ENCODE measurements at regions not wholly inside any gene's neighbourhood (a gene's known extent, or its start where the extent isn't known, plus 50 kb on each side); places are given as distances from the start of the nearest gene placed in this dataset.

DNA sequence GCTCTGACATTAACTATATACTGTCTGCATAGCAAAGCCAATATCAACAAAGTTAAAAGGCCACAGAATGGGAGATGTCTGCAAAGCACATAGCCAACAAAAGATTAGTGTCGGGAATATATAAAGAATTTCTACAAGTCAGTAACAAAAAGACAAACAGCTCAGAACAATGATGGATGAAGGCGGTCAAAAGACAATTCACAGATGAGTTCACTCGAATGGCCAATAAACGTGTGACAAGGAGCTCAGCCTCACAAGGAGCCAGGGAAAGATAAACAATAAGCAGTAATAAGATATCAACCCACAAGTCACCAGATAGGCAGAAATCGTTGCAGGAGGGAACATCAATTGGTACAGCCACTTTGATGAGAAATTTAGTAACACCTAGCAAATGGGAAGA is 106.0 kb upstream of the ISX start:
- no peak for DNase-seq (ENCODE audit: extremely low read depth, low read depth)
- H3K4me3 ChIP-seq (replicated peaks; ENCODE audit: low read depth, low read length) = no peak overlapping the region
- TF ChIP-seq, protein P1, sequence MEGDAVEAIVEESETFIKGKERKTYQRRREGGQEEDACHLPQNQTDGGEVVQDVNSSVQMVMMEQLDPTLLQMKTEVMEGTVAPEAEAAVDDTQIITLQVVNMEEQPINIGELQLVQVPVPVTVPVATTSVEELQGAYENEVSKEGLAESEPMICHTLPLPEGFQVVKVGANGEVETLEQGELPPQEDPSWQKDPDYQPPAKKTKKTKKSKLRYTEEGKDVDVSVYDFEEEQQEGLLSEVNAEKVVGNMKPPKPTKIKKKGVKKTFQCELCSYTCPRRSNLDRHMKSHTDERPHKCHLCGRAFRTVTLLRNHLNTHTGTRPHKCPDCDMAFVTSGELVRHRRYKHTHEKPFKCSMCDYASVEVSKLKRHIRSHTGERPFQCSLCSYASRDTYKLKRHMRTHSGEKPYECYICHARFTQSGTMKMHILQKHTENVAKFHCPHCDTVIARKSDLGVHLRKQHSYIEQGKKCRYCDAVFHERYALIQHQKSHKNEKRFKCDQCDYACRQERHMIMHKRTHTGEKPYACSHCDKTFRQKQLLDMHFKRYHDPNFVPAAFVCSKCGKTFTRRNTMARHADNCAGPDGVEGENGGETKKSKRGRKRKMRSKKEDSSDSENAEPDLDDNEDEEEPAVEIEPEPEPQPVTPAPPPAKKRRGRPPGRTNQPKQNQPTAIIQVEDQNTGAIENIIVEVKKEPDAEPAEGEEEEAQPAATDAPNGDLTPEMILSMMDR (IDR thresholded peaks at IDR 0.05; ENCODE audit: low read depth, low read length, missing control alignments) = no peak

DNA sequence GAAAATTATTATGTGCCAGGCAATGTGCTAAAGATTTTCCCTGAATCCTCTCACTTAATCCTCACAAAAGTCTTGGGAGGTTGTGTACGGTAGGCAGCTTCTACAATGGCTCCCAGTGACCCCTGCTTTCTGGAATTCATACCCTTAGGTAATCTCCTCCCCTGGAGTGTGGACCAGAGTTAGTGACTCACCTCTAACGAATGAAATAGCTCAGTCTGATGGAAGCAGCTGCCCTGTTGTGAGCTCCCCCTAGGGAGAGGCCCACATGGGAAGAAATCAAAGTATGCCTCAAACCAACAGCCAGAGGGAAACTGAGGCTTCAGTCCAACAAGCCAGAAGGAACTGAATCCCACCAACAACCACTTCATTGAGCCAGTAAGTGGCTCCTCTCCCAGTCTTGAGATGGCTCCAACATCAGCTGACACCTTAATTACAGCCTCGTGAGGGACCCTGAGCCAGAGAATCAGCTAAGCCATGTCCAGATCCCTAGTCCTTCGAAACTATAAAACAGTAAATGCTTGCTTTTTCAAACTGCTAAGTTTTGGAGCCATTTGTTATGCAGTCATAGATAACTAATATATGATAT is 98.9 kb upstream of the ISX start:
- no peak for DNase-seq (ENCODE audit: extremely low read depth, low read depth)
- TF ChIP-seq, protein P1 (IDR thresholded peaks at IDR 0.05; ENCODE audit: low read depth, low read length, missing control alignments) = no peak
- no peak overlapping the region for H3K4me3 ChIP-seq (replicated peaks; ENCODE audit: low read depth, low read length)

DNA sequence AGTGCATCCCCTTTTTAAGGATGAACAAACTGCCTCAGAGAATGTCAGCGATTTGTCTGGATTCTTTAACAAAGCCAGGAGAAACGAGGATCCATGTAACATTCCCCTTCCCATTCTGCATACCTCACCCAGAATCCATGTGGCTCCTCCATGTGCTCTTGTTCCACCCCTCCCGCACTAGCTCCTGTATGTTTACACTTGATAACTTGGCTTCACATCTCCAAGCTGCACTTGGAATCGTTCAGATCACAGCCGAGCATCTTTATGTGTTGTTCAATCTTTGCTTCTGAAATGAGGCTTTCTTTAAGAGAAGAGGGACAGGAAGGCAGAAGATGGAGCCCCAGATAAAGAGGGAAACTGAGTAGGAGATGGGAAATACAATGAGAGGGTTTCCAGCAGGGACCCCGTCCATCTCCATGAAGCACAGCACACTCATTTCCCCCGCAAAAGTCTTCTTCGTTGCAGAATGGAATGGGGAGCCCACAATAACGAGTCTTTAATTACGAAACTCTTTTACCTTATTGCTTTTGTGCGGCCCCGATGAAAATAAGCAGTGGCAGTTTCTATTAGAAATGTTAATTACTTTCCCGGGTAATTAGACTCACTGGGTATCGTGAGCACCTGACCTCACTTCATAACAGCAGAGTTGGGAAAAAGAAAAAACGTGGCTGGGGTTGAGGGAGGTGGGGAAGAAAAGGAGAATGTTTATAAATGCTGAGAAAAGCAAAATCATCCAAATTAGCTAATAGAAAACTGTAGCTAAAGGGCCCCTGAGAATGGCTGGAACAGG is 96.8 kb upstream of the ISX start:
- H3K4me3 ChIP-seq (replicated peaks; ENCODE audit: low read depth, low read length) = no peak overlapping the region
- TF ChIP-seq, protein P1 (IDR thresholded peaks at IDR 0.05; ENCODE audit: low read depth, low read length, missing control alignments) = no peak
- DNase-seq (ENCODE audit: extremely low read depth, low read depth) = no peak

DNA sequence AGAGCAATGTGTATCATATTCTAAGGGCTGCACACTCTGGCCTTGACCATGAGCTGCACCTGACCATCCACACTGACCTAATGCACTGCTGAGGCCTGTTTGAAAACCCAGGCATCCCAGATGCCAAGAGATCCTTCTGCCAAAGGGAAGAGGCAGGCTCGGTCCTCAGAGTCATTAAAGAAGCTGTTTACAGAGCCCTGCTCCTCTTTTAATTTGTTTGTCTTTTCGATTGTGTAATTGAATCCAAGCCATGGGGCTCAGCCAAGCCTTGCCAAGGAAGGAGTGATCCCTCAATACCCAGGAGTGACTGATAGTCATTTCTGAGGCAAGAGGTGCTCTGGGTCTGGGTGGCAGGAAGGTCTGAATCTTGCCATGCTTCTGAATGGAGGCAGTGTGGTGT is 94.5 kb upstream of the ISX start:
- TF ChIP-seq, protein P1 (IDR thresholded peaks at IDR 0.05; ENCODE audit: low read depth, low read length, missing control alignments) = no peak
- no peak for DNase-seq (ENCODE audit: extremely low read depth, low read depth)
- no peak overlapping the region for H3K4me3 ChIP-seq (replicated peaks; ENCODE audit: low read depth, low read length)

DNA sequence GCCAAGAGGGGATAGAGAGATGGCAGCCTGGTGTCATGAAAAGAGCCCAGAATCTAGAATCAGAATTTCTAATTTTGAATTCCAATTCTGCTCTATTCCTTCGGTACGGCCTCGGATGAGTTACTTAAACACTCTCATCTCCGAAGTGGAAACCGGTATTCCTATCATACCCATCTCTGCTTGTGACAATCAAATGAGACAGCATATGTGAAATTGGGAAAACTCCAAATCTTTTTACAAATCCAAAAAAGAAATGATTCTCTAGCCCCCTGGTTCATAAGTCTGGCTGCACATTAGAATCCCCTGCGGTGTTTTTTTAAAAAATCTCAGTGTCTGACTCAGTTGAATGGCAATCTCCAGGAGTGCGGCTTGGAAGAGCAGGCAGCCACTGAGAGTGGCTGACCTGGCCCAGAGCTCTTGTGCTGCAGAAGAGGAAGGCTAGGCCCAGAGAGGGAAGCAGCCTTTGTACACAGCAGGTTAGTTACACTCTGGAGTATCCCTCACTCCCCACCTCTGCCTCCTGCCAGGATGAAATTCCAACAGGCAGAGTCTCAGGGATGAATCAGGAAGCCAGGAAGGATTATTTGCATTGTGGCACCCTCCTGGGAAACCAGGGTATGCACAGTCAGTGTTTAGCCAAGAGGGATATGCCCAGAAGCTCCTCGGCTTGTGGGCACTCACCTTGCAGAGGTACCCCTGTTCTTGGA is 93.6 kb upstream of the ISX start:
- H3K4me3 ChIP-seq (replicated peaks; ENCODE audit: low read depth, low read length) = no peak overlapping the region
- TF ChIP-seq, protein P1 (IDR thresholded peaks at IDR 0.05; ENCODE audit: low read depth, low read length, missing control alignments) = no peak
- DNase-seq (ENCODE audit: extremely low read depth, low read depth) = no peak

DNA sequence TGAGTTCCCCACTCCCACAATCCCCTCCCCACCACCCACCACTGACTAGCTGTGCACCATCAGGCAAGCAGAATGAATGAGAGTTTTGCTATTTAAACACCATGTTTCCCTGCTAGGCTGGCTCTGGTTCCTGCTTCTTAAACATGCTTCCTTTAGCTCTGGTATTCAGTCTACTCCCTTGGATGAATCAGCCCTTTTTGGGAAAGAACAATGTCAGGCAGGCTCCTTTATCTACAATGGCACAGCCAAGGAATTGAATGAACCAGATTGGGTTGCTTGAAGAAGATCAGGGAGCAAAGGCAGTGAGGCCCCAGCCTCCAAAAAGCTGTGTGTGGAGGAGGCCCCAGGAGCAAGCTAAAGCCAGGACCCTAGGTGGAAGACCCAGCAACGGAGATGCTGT is 92.9 kb upstream of the ISX start:
- H3K4me3 ChIP-seq (replicated peaks; ENCODE audit: low read depth, low read length) = no peak overlapping the region
- TF ChIP-seq, protein P1 (IDR thresholded peaks at IDR 0.05; ENCODE audit: low read depth, low read length, missing control alignments) = no peak
- no peak for DNase-seq (ENCODE audit: extremely low read depth, low read depth)

All from HFF-Myc (cell line).